HEK293 (cell line): ENCODE measurements at regions not wholly inside any gene's neighbourhood (a gene's known extent, or its start where the extent isn't known, plus 50 kb on each side); places are given as distances from the start of the nearest gene placed in this dataset.

Source experiments
- CTCF ChIA-PET: fragments of 350-600 bp; formaldehyde crosslinking; extraction: SDS; loops from one replicate; lab custom pipeline; 2021; ENCODE audit warnings: antibody characterized with exemption; lab: Yijun Ruan, JAX
- POLR2A ChIA-PET: fragments of 300-600 bp; formaldehyde crosslinking; extraction: SDS; loops from one replicate; lab custom pipeline; 2020; ENCODE audit warnings: antibody characterized with exemption, inconsistent platforms; lab: Yijun Ruan, JAX
- H3K27ac ChIP-seq: fragments of 200-500 bp; sonication (Bioruptor generic); 2 replicates; pipeline ENCODE4 v1.5.1; 2014; ENCODE audit warnings: low read depth, low read length, control low read depth, inconsistent platforms; ENCODE audit errors: extremely low read depth
- H3K36me3 ChIP-seq, 2 experiments: fragments of 200-500 bp in 1 of 2; sonication (Bioruptor generic) in 1 of 2; 1 replicate in 1 of 2; 2 replicates in 1 of 2; pipeline ENCODE4 v1.5.1; 2014 to 2017; ENCODE audit warnings: inconsistent platforms in 2 of 2, low read length in 2 of 2; ENCODE audit not compliant: control insufficient read depth in 2 of 2, insufficient read depth in 1 of 2
- H3K4me1 ChIP-seq: fragments of 200-500 bp; sonication (Bioruptor generic); 2 replicates; pipeline ENCODE4 v1.5.1; 2014; ENCODE audit warnings: mild to moderate bottlenecking, low read length, inconsistent platforms; ENCODE audit not compliant: control insufficient read depth, insufficient read depth
- H3K4me3 ChIP-seq: 2 replicates; pipeline ENCODE4 v1.5.1; 2011; ENCODE audit warnings: low read depth, mild to moderate bottlenecking, control low read depth, low read length, moderate library complexity
- H3K9me3 ChIP-seq: fragments of 200-500 bp; sonication (Bioruptor generic); 2 replicates; pipeline ENCODE4 v1.5.1; 2014; ENCODE audit warnings: low read depth, low read length, inconsistent platforms; ENCODE audit not compliant: control insufficient read depth, insufficient read depth
- KLF1 ChIP-seq: fragments of 450-650 bp; formaldehyde crosslinking; IDR thresholded peaks from 2 replicates; pipeline ENCODE4 v1.5.1; 2016; ENCODE audit warnings: missing biosample characterization, missing genetic modification characterization
- KLF10 ChIP-seq: fragments of 450-650 bp; IDR thresholded peaks from 2 replicates; pipeline ENCODE4 v1.5.1; 2018; ENCODE audit warnings: missing biosample characterization, mild to moderate bottlenecking, missing genetic modification characterization
- SALL2 ChIP-seq: fragments of 450-650 bp; formaldehyde crosslinking; IDR thresholded peaks from 2 replicates; pipeline ENCODE4 v1.5.0; 2017; ENCODE audit warnings: missing biosample characterization, mild to moderate bottlenecking, missing genetic modification characterization, borderline replicate concordance
- ZNF132 ChIP-seq: fragments of 450-650 bp; formaldehyde crosslinking; IDR thresholded peaks from 2 replicates; pipeline ENCODE4 v1.5.1; 2017; ENCODE audit warnings: missing biosample characterization, missing genetic modification characterization, borderline replicate concordance
- ZNF133 ChIP-seq: fragments of 450-650 bp; formaldehyde crosslinking; IDR thresholded peaks from 2 replicates; pipeline ENCODE4 v1.5.1; 2016; ENCODE audit warnings: missing biosample characterization, missing genetic modification characterization
- ZNF157 ChIP-seq: fragments of 450-650 bp; formaldehyde crosslinking; IDR thresholded peaks from 2 replicates; pipeline ENCODE4 v1.5.1; 2016; ENCODE audit warnings: missing biosample characterization, missing genetic modification characterization
- ZNF202 ChIP-seq: fragments of 450-650 bp; formaldehyde crosslinking; IDR thresholded peaks from 2 replicates; pipeline ENCODE4 v1.5.1; 2016; ENCODE audit warnings: missing biosample characterization, missing genetic modification characterization, borderline replicate concordance
- ZNF221 ChIP-seq: fragments of 450-650 bp; formaldehyde crosslinking; IDR thresholded peaks from 2 replicates; pipeline ENCODE4 v1.5.1; 2017; ENCODE audit warnings: missing biosample characterization, missing genetic modification characterization, borderline replicate concordance
- ZNF266 ChIP-seq: fragments of 450-650 bp; formaldehyde crosslinking; IDR thresholded peaks from 2 replicates; pipeline ENCODE4 v1.5.1; 2016; ENCODE audit warnings: missing biosample characterization, missing genetic modification characterization, low read depth
- ZNF391 ChIP-seq: fragments of 450-650 bp; formaldehyde crosslinking; IDR thresholded peaks from 2 replicates; pipeline ENCODE4 v1.5.1; 2016; ENCODE audit warnings: low read depth, missing biosample characterization, missing genetic modification characterization, borderline replicate concordance
- ZNF394 ChIP-seq: fragments of 450-650 bp; formaldehyde crosslinking; IDR thresholded peaks from 2 replicates; pipeline ENCODE4 v1.5.1; 2016; ENCODE audit warnings: missing biosample characterization, missing genetic modification characterization, mild to moderate bottlenecking, moderate library complexity, borderline replicate concordance
- ZNF423 ChIP-seq: fragments of 450-650 bp; formaldehyde crosslinking; IDR thresholded peaks from 2 replicates; pipeline ENCODE4 v1.5.1; 2016; ENCODE audit warnings: missing biosample characterization, missing genetic modification characterization
- ZNF514 ChIP-seq: fragments of 450-650 bp; formaldehyde crosslinking; IDR thresholded peaks from 2 replicates; pipeline ENCODE4 v1.5.1; 2016; ENCODE audit warnings: missing biosample characterization, missing genetic modification characterization
- ZNF529 ChIP-seq: fragments of 450-650 bp; formaldehyde crosslinking; IDR thresholded peaks from 2 replicates; pipeline ENCODE4 v1.5.1; 2017; ENCODE audit warnings: missing genetic modification characterization, missing biosample characterization; ENCODE audit not compliant: insufficient replicate concordance
- ZNF544 ChIP-seq: fragments of 450-650 bp; formaldehyde crosslinking; IDR thresholded peaks from 2 replicates; pipeline ENCODE4 v1.5.0; 2017; ENCODE audit warnings: missing biosample characterization, missing genetic modification characterization
- ZNF624 ChIP-seq: fragments of 450-650 bp; formaldehyde crosslinking; IDR thresholded peaks from 2 replicates; pipeline ENCODE4 v1.5.1; 2017; ENCODE audit warnings: missing biosample characterization, missing genetic modification characterization
- ZNF626 ChIP-seq: fragments of 450-650 bp; sonication (Bioruptor Pico); formaldehyde crosslinking; IDR thresholded peaks from 2 replicates; pipeline ENCODE4 v1.5.1; 2018; ENCODE audit warnings: missing biosample characterization, missing genetic modification characterization, inconsistent platforms
- ZNF654 ChIP-seq: fragments of 450-650 bp; formaldehyde crosslinking; IDR thresholded peaks from 2 replicates; pipeline ENCODE4 v1.5.1; 2016; ENCODE audit warnings: low read depth, missing biosample characterization, missing genetic modification characterization
- ZNF670 ChIP-seq: fragments of 450-650 bp; formaldehyde crosslinking; IDR thresholded peaks from 2 replicates; pipeline ENCODE4 v1.5.1; 2016; ENCODE audit warnings: missing biosample characterization, missing genetic modification characterization, low read depth
- TF ChIP-seq, protein P1 (sequence below): fragments of 450-650 bp; formaldehyde crosslinking; optimal IDR thresholded peaks from 2 replicates; pipeline ENCODE3; 2016; ENCODE audit warnings: missing biosample characterization, mild to moderate bottlenecking, missing genetic modification characterization
- TF ChIP-seq, protein P2 (sequence below): fragments of 450-650 bp; formaldehyde crosslinking; IDR thresholded peaks from 2 replicates; pipeline ENCODE4 v1.5.1; 2016; ENCODE audit warnings: missing biosample characterization, missing genetic modification characterization
- TF ChIP-seq, protein P3 (sequence below): fragments of 450-650 bp; formaldehyde crosslinking; IDR thresholded peaks from 2 replicates; pipeline ENCODE4 v1.5.1; 2016; ENCODE audit warnings: missing biosample characterization, missing genetic modification characterization
- TF ChIP-seq, protein P4 (sequence below): fragments of 450-650 bp; formaldehyde crosslinking; IDR thresholded peaks from 2 replicates; pipeline ENCODE4 v1.5.1; 2016; ENCODE audit warnings: missing biosample characterization, missing genetic modification characterization
- TF ChIP-seq, protein P5 (sequence below): fragments of 450-650 bp; formaldehyde crosslinking; IDR thresholded peaks from 2 replicates; pipeline ENCODE4 v1.5.1; 2016; ENCODE audit warnings: missing biosample characterization, missing genetic modification characterization

DNA sequence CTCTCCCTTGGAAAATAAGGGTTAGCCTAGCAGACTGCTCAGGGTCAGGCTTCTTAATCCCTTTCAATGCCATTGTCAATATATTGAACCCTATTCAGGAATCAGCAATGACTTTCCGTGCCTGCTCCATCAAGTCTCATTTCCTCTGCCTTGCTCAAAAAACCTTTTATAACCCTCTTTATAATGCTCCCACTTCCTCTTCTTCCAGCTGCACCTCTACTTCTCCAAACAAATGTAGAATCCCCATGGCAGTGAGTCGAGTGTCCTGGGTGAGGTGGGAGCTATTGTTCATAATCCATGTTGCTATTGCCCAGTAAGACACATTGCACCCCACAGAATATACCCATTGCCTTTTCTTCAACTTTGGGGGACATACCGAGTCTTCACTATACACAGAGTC, 58.6 kb downstream of the OLIG1 start (continued):
- TF ChIP-seq ZNF132 (tag by site-specific recombination) (no peak), ZNF394 (no peak), ZNF266 (no peak), ZNF423 (tag by site-specific recombination) (no peak), ZNF529 (tag by site-specific recombination) (no peak)
- TF ChIP-seq, protein P1, sequence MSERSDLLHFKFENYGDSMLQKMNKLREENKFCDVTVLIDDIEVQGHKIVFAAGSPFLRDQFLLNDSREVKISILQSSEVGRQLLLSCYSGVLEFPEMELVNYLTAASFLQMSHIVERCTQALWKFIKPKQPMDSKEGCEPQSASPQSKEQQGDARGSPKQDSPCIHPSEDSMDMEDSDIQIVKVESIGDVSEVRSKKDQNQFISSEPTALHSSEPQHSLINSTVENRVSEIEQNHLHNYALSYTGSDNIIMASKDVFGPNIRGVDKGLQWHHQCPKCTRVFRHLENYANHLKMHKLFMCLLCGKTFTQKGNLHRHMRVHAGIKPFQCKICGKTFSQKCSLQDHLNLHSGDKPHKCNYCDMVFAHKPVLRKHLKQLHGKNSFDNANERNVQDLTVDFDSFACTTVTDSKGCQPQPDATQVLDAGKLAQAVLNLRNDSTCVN (tag by site-specific recombination): no peak

DNA sequence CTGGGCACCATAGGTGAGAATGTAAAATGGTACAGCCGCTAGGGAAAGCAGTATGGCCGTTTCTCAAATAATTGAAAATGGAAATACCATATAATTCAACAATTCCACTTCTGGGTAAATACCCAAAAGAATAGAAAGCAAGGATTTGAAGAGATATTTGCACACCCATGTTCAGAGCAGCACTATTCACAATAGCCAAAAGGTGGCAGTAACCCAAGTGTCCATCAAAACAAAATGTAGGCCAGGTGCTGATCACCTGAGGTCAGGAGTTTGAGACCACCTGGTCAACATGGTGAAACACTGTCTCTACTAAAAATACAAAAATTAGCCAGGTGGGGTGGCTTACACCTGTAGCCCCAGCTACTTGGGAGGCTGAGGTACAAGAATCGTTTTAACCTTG, 62.1 kb downstream of the OLIG1 start:
- H3K9me3 ChIP-seq: no peaks in the 10 kb centered on the region
- TF ChIP-seq ZNF654 (tag by site-specific recombination) (no peak), ZNF133 (tag by site-specific recombination) (no peak), ZNF626 (tag by site-specific recombination) (no peak), ZNF202 (tag by site-specific recombination) (no peak), ZNF544 (tag by site-specific recombination) (no peak), ZNF624 (tag by site-specific recombination) (no peak), ZNF670 (no peak), KLF10 (tag by site-specific recombination) (no peak), ZNF157 (tag by site-specific recombination) (no peak), ZNF221 (tag by site-specific recombination) (no peak), SALL2 (tag by site-specific recombination) (no peak), ZNF391 (tag by site-specific recombination) (no peak), KLF1 (tag by site-specific recombination) (no peak), ZNF423 (tag by site-specific recombination) (no peak), ZNF514 (tag by site-specific recombination) (no peak)
- TF ChIP-seq, protein P2, sequence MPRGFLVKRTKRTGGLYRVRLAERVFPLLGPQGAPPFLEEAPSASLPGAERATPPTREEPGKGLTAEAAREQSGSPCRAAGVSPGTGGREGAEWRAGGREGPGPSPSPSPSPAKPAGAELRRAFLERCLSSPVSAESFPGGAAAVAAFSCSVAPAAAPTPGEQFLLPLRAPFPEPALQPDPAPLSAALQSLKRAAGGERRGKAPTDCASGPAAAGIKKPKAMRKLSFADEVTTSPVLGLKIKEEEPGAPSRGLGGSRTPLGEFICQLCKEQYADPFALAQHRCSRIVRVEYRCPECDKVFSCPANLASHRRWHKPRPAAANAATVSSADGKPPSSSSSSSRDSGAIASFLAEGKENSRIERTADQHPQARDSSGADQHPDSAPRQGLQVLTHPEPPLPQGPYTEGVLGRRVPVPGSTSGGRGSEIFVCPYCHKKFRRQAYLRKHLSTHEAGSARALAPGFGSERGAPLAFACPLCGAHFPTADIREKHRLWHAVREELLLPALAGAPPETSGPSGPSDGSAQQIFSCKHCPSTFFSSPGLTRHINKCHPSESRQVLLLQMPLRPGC (tag by site-specific recombination): no peak
- TF ChIP-seq, protein P3, sequence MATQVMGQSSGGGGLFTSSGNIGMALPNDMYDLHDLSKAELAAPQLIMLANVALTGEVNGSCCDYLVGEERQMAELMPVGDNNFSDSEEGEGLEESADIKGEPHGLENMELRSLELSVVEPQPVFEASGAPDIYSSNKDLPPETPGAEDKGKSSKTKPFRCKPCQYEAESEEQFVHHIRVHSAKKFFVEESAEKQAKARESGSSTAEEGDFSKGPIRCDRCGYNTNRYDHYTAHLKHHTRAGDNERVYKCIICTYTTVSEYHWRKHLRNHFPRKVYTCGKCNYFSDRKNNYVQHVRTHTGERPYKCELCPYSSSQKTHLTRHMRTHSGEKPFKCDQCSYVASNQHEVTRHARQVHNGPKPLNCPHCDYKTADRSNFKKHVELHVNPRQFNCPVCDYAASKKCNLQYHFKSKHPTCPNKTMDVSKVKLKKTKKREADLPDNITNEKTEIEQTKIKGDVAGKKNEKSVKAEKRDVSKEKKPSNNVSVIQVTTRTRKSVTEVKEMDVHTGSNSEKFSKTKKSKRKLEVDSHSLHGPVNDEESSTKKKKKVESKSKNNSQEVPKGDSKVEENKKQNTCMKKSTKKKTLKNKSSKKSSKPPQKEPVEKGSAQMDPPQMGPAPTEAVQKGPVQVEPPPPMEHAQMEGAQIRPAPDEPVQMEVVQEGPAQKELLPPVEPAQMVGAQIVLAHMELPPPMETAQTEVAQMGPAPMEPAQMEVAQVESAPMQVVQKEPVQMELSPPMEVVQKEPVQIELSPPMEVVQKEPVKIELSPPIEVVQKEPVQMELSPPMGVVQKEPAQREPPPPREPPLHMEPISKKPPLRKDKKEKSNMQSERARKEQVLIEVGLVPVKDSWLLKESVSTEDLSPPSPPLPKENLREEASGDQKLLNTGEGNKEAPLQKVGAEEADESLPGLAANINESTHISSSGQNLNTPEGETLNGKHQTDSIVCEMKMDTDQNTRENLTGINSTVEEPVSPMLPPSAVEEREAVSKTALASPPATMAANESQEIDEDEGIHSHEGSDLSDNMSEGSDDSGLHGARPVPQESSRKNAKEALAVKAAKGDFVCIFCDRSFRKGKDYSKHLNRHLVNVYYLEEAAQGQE (tag by site-specific recombination): no peak
- TF ChIP-seq, protein P4, sequence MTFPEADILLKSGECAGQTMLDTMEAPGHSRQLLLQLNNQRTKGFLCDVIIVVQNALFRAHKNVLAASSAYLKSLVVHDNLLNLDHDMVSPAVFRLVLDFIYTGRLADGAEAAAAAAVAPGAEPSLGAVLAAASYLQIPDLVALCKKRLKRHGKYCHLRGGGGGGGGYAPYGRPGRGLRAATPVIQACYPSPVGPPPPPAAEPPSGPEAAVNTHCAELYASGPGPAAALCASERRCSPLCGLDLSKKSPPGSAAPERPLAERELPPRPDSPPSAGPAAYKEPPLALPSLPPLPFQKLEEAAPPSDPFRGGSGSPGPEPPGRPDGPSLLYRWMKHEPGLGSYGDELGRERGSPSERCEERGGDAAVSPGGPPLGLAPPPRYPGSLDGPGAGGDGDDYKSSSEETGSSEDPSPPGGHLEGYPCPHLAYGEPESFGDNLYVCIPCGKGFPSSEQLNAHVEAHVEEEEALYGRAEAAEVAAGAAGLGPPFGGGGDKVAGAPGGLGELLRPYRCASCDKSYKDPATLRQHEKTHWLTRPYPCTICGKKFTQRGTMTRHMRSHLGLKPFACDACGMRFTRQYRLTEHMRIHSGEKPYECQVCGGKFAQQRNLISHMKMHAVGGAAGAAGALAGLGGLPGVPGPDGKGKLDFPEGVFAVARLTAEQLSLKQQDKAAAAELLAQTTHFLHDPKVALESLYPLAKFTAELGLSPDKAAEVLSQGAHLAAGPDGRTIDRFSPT (tag by site-specific recombination): no peak
- TF ChIP-seq, protein P5, sequence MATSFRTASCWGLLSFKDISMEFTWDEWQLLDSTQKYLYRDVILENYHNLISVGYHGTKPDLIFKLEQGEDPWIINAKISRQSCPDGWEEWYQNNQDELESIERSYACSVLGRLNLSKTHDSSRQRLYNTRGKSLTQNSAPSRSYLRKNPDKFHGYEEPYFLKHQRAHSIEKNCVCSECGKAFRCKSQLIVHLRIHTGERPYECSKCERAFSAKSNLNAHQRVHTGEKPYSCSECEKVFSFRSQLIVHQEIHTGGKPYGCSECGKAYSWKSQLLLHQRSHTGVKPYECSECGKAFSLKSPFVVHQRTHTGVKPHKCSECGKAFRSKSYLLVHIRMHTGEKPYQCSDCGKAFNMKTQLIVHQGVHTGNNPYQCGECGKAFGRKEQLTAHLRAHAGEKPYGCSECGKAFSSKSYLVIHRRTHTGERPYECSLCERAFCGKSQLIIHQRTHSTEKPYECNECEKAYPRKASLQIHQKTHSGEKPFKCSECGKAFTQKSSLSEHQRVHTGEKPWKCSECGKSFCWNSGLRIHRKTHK (tag by site-specific recombination): no peak
- ChIA-PET CTCF (interaction anchor here (0.6 to 2.4 kb wide), 10 partner anchors 8 to 476 kb away, joined by 3 to 12 read pairs (median 4); no protein-coding TSS in a partner anchor), POLR2A (no interaction called here)
- peaks cover 4% of the 10 kb centered on the region for H3K4me1 ChIP-seq
- no peak overlapping the region for H3K4me3 ChIP-seq
- no peaks in the 10 kb centered on the region for H3K36me3 ChIP-seq
- no peak overlapping the region for H3K27ac ChIP-seq
